ENCODE measurements at regions not wholly inside any gene's neighbourhood (a gene's known extent, or its start where the extent isn't known, plus 50 kb on each side); places are given as distances from the start of the nearest gene placed in this dataset.

DNA sequence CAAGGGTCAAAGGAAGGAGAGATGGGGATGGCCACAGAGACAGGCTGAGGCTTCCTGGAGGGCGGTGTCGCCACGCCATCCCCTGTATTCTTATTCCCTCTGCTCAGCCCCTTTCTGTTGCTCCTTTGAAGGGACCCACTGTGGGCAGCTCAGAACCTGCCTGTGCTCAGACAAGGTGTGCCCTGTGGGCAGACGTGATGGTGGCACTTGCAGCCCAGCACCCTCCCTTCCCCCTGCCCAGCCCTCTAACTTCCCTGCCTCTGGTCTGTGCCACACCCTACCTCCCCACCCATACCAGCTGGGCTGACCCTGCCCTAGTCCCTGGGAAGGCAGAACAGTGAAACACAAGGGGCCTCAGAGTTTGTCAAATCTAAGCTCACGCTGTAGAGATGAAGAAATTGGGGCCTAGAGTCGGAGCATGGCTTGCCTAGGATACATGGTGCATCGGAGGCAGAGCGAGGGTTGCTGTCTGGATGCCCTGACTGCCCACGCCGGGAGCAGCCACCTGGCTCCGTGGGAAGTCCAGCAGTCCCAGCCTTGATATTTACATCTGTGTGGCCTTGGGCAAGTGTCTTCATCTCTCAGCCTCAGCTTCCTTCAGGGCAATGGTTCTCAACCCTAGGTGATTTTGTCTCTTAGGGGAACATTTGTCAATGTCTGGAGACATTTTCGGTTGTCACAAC lies 68.6 kb upstream of the RUNX3 start:
- TF ChIP-seq, protein P1, sequence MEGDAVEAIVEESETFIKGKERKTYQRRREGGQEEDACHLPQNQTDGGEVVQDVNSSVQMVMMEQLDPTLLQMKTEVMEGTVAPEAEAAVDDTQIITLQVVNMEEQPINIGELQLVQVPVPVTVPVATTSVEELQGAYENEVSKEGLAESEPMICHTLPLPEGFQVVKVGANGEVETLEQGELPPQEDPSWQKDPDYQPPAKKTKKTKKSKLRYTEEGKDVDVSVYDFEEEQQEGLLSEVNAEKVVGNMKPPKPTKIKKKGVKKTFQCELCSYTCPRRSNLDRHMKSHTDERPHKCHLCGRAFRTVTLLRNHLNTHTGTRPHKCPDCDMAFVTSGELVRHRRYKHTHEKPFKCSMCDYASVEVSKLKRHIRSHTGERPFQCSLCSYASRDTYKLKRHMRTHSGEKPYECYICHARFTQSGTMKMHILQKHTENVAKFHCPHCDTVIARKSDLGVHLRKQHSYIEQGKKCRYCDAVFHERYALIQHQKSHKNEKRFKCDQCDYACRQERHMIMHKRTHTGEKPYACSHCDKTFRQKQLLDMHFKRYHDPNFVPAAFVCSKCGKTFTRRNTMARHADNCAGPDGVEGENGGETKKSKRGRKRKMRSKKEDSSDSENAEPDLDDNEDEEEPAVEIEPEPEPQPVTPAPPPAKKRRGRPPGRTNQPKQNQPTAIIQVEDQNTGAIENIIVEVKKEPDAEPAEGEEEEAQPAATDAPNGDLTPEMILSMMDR (IDR thresholded peaks at IDR 0.05) = no peak
- TF ChIP-seq TCF7L2 (IDR thresholded peaks at IDR 0.05; ENCODE audit: low read depth, low read length) = no peak
